ENCODE measurements at regions not wholly inside any gene's neighbourhood (a gene's known extent, or its start where the extent isn't known, plus 50 kb on each side); places are given as distances from the start of the nearest gene placed in this dataset.

GRCh38 chr2:160968183-160968582, 192.0 kb upstream of the TANK start:
- ATAC-seq, result no peak

GRCh38 chr2:160970052-160970965, 189.9 kb upstream of the TANK start:
- peak; percentile 31 for ATAC-seq

GRCh38 chr2:160973991-160974390, 186.2 kb upstream of the TANK start:
- no peak for ATAC-seq

GRCh38 chr2:160974803-160975202, 185.4 kb upstream of the TANK start:
- ATAC-seq, result peak; percentile 86

- no peak for ATAC-seq
These were observed 183.4 kb upstream of the TANK start for GRCh38 chr2:160976797-160977196.

- no peak for ATAC-seq
These were observed 182.9 kb upstream of the TANK start for GRCh38 chr2:160977376-160977775.

GRCh38 chr2:160977854-160978253, 182.4 kb upstream of the TANK start:
- no peak for ATAC-seq

GRCh38 chr2:160984426-160985077, 175.7 kb upstream of the TANK start:
- ATAC-seq, result no peak

GRCh38 chr2:160989778-160990177, 170.4 kb upstream of the TANK start:
- ATAC-seq, result no peak

GRCh38 chr2:160993654-160994061, 166.6 kb upstream of the TANK start:
- no peak for ATAC-seq

GRCh38 chr2:160994141-160995002, 165.9 kb upstream of the TANK start:
- ATAC-seq, result peak; percentile 97

GRCh38 chr2:160996584-160996983, 163.6 kb upstream of the TANK start:
- ATAC-seq, result no peak

GRCh38 chr2:161004379-161004778, 155.8 kb upstream of the TANK start:
- no peak for ATAC-seq

- no peak for ATAC-seq
These were observed 155.1 kb upstream of the TANK start for GRCh38 chr2:161005170-161005569.

GRCh38 chr2:161008311-161008710, 151.9 kb upstream of the TANK start:
- ATAC-seq, result no peak

GRCh38 chr2:161010503-161011015, 149.7 kb upstream of the TANK start:
- no peak for ATAC-seq

GRCh38 chr2:161017780-161018470, 142.3 kb upstream of the TANK start:
- ATAC-seq, result no peak

GRCh38 chr2:161019311-161019710, 140.9 kb upstream of the TANK start:
- no peak for ATAC-seq

GRCh38 chr2:161020437-161020836, 139.8 kb upstream of the TANK start:
- ATAC-seq, result no peak

GRCh38 chr2:161028581-161028980, 131.6 kb upstream of the TANK start:
- ATAC-seq, result no peak

- ATAC-seq, result no peak
These were observed 130.9 kb upstream of the TANK start for GRCh38 chr2:161029321-161029720.

Data from esophagus mucosa (tissue), 1 donor.